ENCODE measurements at regions not wholly inside any gene's neighbourhood (a gene's known extent, or its start where the extent isn't known, plus 50 kb on each side); places are given as distances from the start of the nearest gene placed in this dataset.

DNA sequence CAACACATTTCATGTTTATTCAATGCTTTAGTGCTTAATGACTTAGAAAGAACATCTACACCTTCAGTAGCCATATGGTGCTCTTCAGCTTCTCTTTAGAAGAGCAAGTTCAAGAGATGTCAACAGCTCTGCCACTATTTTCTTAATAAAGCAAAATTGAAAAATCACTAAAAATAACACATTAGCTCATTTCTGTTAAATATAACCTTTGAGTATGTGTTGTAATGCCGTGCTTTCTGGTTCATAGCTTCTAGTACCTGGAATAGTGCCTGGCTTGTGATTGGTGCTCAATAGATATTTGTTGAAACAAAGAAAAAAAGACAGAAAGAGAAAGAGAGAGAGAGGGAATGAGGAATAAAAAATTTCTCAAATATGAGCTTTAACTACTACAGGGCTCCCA, 349.8 kb upstream of the SPRED2 start:
- TF ChIP-seq EZH2phosphoT487 (conservative IDR thresholded peaks at IDR 0.05; ENCODE audit: low read length) = no peak
- TF ChIP-seq, protein P1, sequence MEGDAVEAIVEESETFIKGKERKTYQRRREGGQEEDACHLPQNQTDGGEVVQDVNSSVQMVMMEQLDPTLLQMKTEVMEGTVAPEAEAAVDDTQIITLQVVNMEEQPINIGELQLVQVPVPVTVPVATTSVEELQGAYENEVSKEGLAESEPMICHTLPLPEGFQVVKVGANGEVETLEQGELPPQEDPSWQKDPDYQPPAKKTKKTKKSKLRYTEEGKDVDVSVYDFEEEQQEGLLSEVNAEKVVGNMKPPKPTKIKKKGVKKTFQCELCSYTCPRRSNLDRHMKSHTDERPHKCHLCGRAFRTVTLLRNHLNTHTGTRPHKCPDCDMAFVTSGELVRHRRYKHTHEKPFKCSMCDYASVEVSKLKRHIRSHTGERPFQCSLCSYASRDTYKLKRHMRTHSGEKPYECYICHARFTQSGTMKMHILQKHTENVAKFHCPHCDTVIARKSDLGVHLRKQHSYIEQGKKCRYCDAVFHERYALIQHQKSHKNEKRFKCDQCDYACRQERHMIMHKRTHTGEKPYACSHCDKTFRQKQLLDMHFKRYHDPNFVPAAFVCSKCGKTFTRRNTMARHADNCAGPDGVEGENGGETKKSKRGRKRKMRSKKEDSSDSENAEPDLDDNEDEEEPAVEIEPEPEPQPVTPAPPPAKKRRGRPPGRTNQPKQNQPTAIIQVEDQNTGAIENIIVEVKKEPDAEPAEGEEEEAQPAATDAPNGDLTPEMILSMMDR (IDR thresholded peaks at IDR 0.05; ENCODE audit: insufficient read depth, low read length, poor library complexity, severe bottlenecking) = no peak
- no peak overlapping the region for H3K27ac ChIP-seq (ENCODE audit: low read depth, low read length)
- no peaks in the 10 kb centered on the region for H4K20me1 ChIP-seq (ENCODE audit: low read depth, low read length)
- no peaks in the 10 kb centered on the region for H3F3A ChIP-seq (ENCODE audit: insufficient read depth)
- H3K79me2 ChIP-seq (ENCODE audit: insufficient read depth, low read length) = no peaks in the 10 kb centered on the region
- H3K9me2 ChIP-seq (replicated peaks; ENCODE audit: insufficient read depth, low read length) = no peaks in the 10 kb centered on the region
- no peak overlapping the region for H3K4me2 ChIP-seq (ENCODE audit: low read depth, low read length, poor library complexity, severe bottlenecking)
- no peak overlapping the region for H3K9ac ChIP-seq (ENCODE audit: low read length)
- no peaks in the 10 kb centered on the region for H3K9me3 ChIP-seq (ENCODE audit: insufficient read depth, low read length)
- H3K36me3 ChIP-seq (ENCODE audit: low read length) = no peaks in the 10 kb centered on the region
- H2AFZ ChIP-seq (ENCODE audit: low read depth, low read length, severe bottlenecking) = no peak overlapping the region
- no peak overlapping the region for H3K4me3 ChIP-seq (ENCODE audit: insufficient read depth, low read length, poor library complexity, severe bottlenecking)
- H3K27me3 ChIP-seq (ENCODE audit: low read length) = no peaks in the 10 kb centered on the region

DNA sequence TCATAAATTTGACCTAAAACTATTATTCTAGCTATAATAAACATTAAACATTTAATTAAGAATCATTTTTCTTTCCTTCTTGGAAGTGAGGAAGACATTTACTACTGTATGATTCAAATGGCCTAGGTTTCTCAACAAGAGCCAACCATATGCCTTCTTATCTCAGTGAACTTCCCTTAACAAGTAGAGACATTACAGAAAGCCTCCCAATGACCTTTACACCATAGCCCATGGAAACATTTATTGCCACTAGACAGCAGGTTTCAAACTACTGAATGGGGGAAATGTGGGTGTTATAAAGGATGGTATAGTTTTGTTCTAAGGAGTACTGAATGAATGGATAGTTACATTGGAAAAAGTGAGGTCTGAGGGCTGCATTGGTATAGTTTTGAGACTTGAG, 349.4 kb upstream of the SPRED2 start:
- TF ChIP-seq EZH2phosphoT487 (conservative IDR thresholded peaks at IDR 0.05; ENCODE audit: low read length) = no peak
- TF ChIP-seq, protein P1 (IDR thresholded peaks at IDR 0.05; ENCODE audit: insufficient read depth, low read length, poor library complexity, severe bottlenecking) = no peak
- no peaks in the 10 kb centered on the region for H3F3A ChIP-seq (ENCODE audit: insufficient read depth)
- no peaks in the 10 kb centered on the region for H3K9me2 ChIP-seq (replicated peaks; ENCODE audit: insufficient read depth, low read length)
- no peak overlapping the region for H3K4me2 ChIP-seq (ENCODE audit: low read depth, low read length, poor library complexity, severe bottlenecking)
- no peak overlapping the region for H3K4me3 ChIP-seq (ENCODE audit: insufficient read depth, low read length, poor library complexity, severe bottlenecking)
- H3K9ac ChIP-seq (ENCODE audit: low read length) = no peak overlapping the region
- H3K27ac ChIP-seq (ENCODE audit: low read depth, low read length) = no peak overlapping the region
- no peaks in the 10 kb centered on the region for H3K27me3 ChIP-seq (ENCODE audit: low read length)
- no peaks in the 10 kb centered on the region for H3K9me3 ChIP-seq (ENCODE audit: insufficient read depth, low read length)
- H3K79me2 ChIP-seq (ENCODE audit: insufficient read depth, low read length) = no peaks in the 10 kb centered on the region
- H2AFZ ChIP-seq (ENCODE audit: low read depth, low read length, severe bottlenecking) = no peak overlapping the region
- no peaks in the 10 kb centered on the region for H3K36me3 ChIP-seq (ENCODE audit: low read length)
- no peaks in the 10 kb centered on the region for H4K20me1 ChIP-seq (ENCODE audit: low read depth, low read length)

DNA sequence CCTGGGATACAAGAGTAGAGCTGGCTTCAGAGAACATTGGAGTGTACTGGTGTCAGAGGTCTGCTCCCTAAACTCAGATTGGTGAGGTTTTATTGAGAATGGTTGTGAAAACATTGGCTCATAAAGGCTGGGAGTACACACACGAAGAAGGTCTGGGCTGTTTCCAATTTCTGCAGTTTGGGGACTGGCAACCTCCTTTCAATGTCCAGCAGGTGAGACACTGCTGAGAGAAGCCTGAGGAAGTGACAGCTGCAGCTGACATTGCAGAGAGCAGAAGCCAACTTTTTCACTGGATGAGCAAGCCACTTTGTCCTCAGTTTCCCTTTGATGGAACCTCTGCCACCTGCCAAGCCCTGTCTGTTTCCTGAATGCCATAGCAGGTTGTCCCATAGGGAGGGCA, 346.6 kb upstream of the SPRED2 start:
- H2AFZ ChIP-seq (ENCODE audit: low read depth, low read length, severe bottlenecking) = no peak overlapping the region
- H4K20me1 ChIP-seq (ENCODE audit: low read depth, low read length) = no peaks in the 10 kb centered on the region
- no peaks in the 10 kb centered on the region for H3K9me3 ChIP-seq (ENCODE audit: insufficient read depth, low read length)
- H3K36me3 ChIP-seq (ENCODE audit: low read length) = no peaks in the 10 kb centered on the region
- H3K27me3 ChIP-seq (ENCODE audit: low read length) = no peaks in the 10 kb centered on the region
- H3K9me2 ChIP-seq (replicated peaks; ENCODE audit: insufficient read depth, low read length) = no peaks in the 10 kb centered on the region
- no peak overlapping the region for H3K4me2 ChIP-seq (ENCODE audit: low read depth, low read length, poor library complexity, severe bottlenecking)
- no peak overlapping the region for H3K4me3 ChIP-seq (ENCODE audit: insufficient read depth, low read length, poor library complexity, severe bottlenecking)
- H3F3A ChIP-seq (ENCODE audit: insufficient read depth) = no peaks in the 10 kb centered on the region
- H3K9ac ChIP-seq (ENCODE audit: low read length) = no peak overlapping the region
- TF ChIP-seq EZH2phosphoT487 (conservative IDR thresholded peaks at IDR 0.05; ENCODE audit: low read length) = no peak
- TF ChIP-seq, protein P1 (IDR thresholded peaks at IDR 0.05; ENCODE audit: insufficient read depth, low read length, poor library complexity, severe bottlenecking) = no peak
- H3K79me2 ChIP-seq (ENCODE audit: insufficient read depth, low read length) = no peaks in the 10 kb centered on the region
- no peak overlapping the region for H3K27ac ChIP-seq (ENCODE audit: low read depth, low read length)
